Heart right ventricle (tissue), 16 donors: ENCODE measurements at regions not wholly inside any gene's neighbourhood (a gene's known extent, or its start where the extent isn't known, plus 50 kb on each side); places are given as distances from the start of the nearest gene placed in this dataset.

ENCODE experiments used
- ATAC-seq, 8 donors: fragments of 200-7000 bp; cut with Tn5 transposase; one replicate each; pipeline ENCODE4 v1.9.1; 2020; ENCODE audit warnings: mild to moderate bottlenecking in 8 of 8, moderate library complexity in 8 of 8, moderate number of reproducible peaks in 1 of 8
- DNase-seq, 2 donors: peaks; one replicate each; pipeline ENCODE4 v3.0.0-alpha.2; 2020
- H3K27ac ChIP-seq, 10 donors: fragments of 200-600 bp; sonication (generic) in 2 of 10; one replicate each; pipeline versions ENCODE4 v1.5.0 to v1.8.0; 2020 to 2022; ENCODE audit warnings: mild to moderate bottlenecking in 3 of 10
- H3K27me3 ChIP-seq, 7 donors: fragments of 200-600 bp; one replicate each; pipeline ENCODE4 v1.8.0; 2021 to 2022; ENCODE audit warnings: mild to moderate bottlenecking in 2 of 7
- H3K36me3 ChIP-seq, 9 donors: fragments of 200-600 bp; sonication (generic) in 1 of 9; one replicate each; pipeline versions ENCODE4 v1.5.0 to v1.8.0; 2020 to 2022; ENCODE audit warnings: mild to moderate bottlenecking in 2 of 9
- H3K4me1 ChIP-seq, 9 donors: fragments of 200-600 bp; sonication (generic) in 1 of 9; one replicate each; pipeline versions ENCODE4 v1.5.0 to v1.8.0; 2020 to 2022; ENCODE audit warnings: mild to moderate bottlenecking in 4 of 9
- H3K4me3 ChIP-seq, 10 donors: fragments of 200-600 bp; sonication (generic) in 2 of 10; one replicate each; pipeline versions ENCODE4 v1.5.0 to v1.8.0; 2020 to 2022; ENCODE audit warnings: mild to moderate bottlenecking in 7 of 10, moderate library complexity in 2 of 10
- H3K9me3 ChIP-seq, 11 donors: fragments of 200-600 bp in 10 of 11; sonication (generic) in 2 of 11; one replicate each; pipeline versions ENCODE4 v1.5.0 to v1.8.0; 2013 to 2022; ENCODE audit warnings: mild to moderate bottlenecking in 2 of 11, control low read depth in 1 of 11, moderate library complexity in 1 of 11
- WGBS, 2 donors: extraction: QIAGEN DNeasy Blood & Tissue Kit; methylation state at CpG; one replicate each; pipeline ENCODE4 v1.1.7; 2013; ENCODE audit warnings: inconsistent platforms in 1 of 2; 5-methylcytosine and 5-hydroxymethylcytosine counted together
- intact Hi-C, 10 donors: fragments of 100-400 bp; cut with DNase I; formaldehyde crosslinking; loops; one replicate each; pipeline versions ENCODE4 v1.11.1 to v1.14.2; 2022
- TF ChIP-seq, protein P1 (sequence below), 9 donors: fragments of 200-600 bp; sonication (generic) in 2 of 9; IDR thresholded peaks; one replicate each; pipeline versions ENCODE4 v1.5.0 to v1.8.0; 2021 to 2022; ENCODE audit warnings: antibody characterized with exemption in 9 of 9, mild to moderate bottlenecking in 5 of 9, moderate library complexity in 1 of 9
- donor health status: Arrhythmogenic right ventricular cardiomyopathy.
- donor health status: ischemic (EF 13 %, LVEDD 7.1; RV severe dilation, severe dysfunction).
- donor health status: healthy with polysubstance abuse.
- donor health status: DM: no; HTN: yes; CAD: no.
- donor health status: DM: no; HTN: no; CAD: no.
- donor health status: ischemic (EF 25% LVEDD 6.9; RV normal size, moderate dysfunction).
- donor health status: ischemic (EF 25% LVEDD 5.7; RV mildly dilated, moderate dysfunction).
- donor health status: healthy.
- donor health status: DM: yes; HTN: yes; CAD: no.
- donor health status: Ischemic cardiomyopathy.
- donor health status: ischemic (EF 35%, LVEDD 5.7; RV mildly dilated, moderate dysfunction).
- donor health status: nonischemic (EF 11% LVEDD 7.7; RV severe dilation, severe dysfunction).
- donor health status: DM: yes; HTN: yes; CAD: no.
- donor health status: PGD.
- donor health status: ischemic (EF 29% LVEDD 5.4; RV normal size, mild dysfunction).
- donor health status: nonischemic (EF 23%, LVEDD 6.1; RV moderate dilation, normal function).

DNA sequence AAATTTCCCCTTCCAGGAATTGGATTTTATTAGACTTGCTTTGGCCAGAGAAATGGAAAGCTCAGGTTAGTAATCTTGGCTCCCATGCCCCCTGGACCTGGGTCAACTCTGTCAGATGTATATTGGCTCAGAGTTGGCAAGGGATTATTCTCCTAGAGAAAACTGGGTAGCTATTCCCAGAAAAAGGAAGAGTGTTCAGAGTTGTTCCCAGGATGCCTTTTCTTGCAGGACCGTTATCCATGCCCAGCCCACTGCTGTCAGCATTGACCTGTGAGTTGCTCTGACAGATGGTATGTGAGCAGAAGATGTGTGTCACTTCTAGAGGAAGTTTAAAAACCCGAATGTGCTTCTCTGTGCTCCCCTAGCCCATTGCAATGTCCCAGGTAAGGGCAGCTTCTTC is 509.9 kb upstream of the ZFP42 start:
- TF ChIP-seq, protein P1, sequence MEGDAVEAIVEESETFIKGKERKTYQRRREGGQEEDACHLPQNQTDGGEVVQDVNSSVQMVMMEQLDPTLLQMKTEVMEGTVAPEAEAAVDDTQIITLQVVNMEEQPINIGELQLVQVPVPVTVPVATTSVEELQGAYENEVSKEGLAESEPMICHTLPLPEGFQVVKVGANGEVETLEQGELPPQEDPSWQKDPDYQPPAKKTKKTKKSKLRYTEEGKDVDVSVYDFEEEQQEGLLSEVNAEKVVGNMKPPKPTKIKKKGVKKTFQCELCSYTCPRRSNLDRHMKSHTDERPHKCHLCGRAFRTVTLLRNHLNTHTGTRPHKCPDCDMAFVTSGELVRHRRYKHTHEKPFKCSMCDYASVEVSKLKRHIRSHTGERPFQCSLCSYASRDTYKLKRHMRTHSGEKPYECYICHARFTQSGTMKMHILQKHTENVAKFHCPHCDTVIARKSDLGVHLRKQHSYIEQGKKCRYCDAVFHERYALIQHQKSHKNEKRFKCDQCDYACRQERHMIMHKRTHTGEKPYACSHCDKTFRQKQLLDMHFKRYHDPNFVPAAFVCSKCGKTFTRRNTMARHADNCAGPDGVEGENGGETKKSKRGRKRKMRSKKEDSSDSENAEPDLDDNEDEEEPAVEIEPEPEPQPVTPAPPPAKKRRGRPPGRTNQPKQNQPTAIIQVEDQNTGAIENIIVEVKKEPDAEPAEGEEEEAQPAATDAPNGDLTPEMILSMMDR (IDR thresholded peaks at IDR 0.05) = no peak
- no peak overlapping the region for H3K4me3 ChIP-seq
- ATAC-seq (no peak), DNase-seq (no peak)
- no peaks in the 10 kb centered on the region for H3K4me1 ChIP-seq
- 56 to 60% methylated on average over 2 of the region's 2 CpGs for WGBS, 2 donors
- no peaks in the 10 kb centered on the region for H3K36me3 ChIP-seq
- H3K9me3 ChIP-seq = no peaks in the 10 kb centered on the region
- no peak overlapping the region for H3K27ac ChIP-seq
- intact Hi-C loops = no loop called here
- H3K27me3 ChIP-seq = no peaks in the 10 kb centered on the region

GRCh38 chr4:187491286-187491685 is 504.3 kb upstream of the ZFP42 start:
- peaks cover 0 to 2% (median 0%) of the 10 kb centered on the region in 11 donors for H3K9me3 ChIP-seq
- H3K4me3 ChIP-seq = no peak overlapping the region
- H3K27me3 ChIP-seq = no peaks in the 10 kb centered on the region
- no peak for ATAC-seq
- TF ChIP-seq, protein P1 (IDR thresholded peaks at IDR 0.05) = no peak
- H3K4me1 ChIP-seq = no peaks in the 10 kb centered on the region
- intact Hi-C loops = no loop called here
- WGBS, 2 donors = 69 to 74% methylated on average over 5 of the region's 5 CpGs
- H3K36me3 ChIP-seq = no peaks in the 10 kb centered on the region
- no peak for DNase-seq
- H3K27ac ChIP-seq = no peak overlapping the region

- 85 to 93% methylated on average over 2 of the region's 2 CpGs for WGBS, 2 donors
- ATAC-seq = no peak
- Histone ChIP-seq H3K4me3 (no peak overlapping the region), H3K9me3 (peaks cover 0 to 2% (median 0%) of the 10 kb centered on the region in 11 donors), H3K27me3 (no peaks in the 10 kb centered on the region), H3K27ac (no peak overlapping the region), H3K4me1 (no peaks in the 10 kb centered on the region), H3K36me3 (no peaks in the 10 kb centered on the region)
- TF ChIP-seq, protein P1 (IDR thresholded peaks at IDR 0.05) = no peak
- DNase-seq = no peak
- intact Hi-C loops = no loop called here
These were observed 503.6 kb upstream of the ZFP42 start for GRCh38 chr4:187491959-187492358.

GRCh38 chr4:187493661-187494060 is 501.9 kb upstream of the ZFP42 start:
- no peaks in the 10 kb centered on the region for H3K27me3 ChIP-seq
- H3K27ac ChIP-seq = no peak overlapping the region
- TF ChIP-seq, protein P1 (IDR thresholded peaks at IDR 0.05) = no peak
- intact Hi-C loops = no loop called here
- peaks cover 0 to 2% (median 0%) of the 10 kb centered on the region in 11 donors for H3K9me3 ChIP-seq
- no peaks in the 10 kb centered on the region for H3K36me3 ChIP-seq
- no peak overlapping the region for H3K4me3 ChIP-seq
- H3K4me1 ChIP-seq = no peaks in the 10 kb centered on the region
- DNase-seq (no peak), ATAC-seq (no peak)
